Spinal cord (tissue), 9 donors: ENCODE measurements at regions not wholly inside any gene's neighbourhood (a gene's known extent, or its start where the extent isn't known, plus 50 kb on each side); places are given as distances from the start of the nearest gene placed in this dataset.

Experiments
- DNase-seq, 6 donors: peaks; one replicate each; pipeline versions ENCODE4 v3.0.0 to v3.0.0-alpha.2; 2013 to 2015; ENCODE audit warnings: low spot score in 6 of 6, low read depth in 4 of 6
- H3K27ac ChIP-seq: one replicate; pipeline ENCODE4 v1.5.1; 2013; ENCODE audit warnings: low read depth, low read length, control low read depth
- H3K27me3 ChIP-seq: one replicate; pipeline ENCODE4 v1.6.1; 2013; ENCODE audit warnings: low read length; ENCODE audit not compliant: control insufficient read depth, insufficient read depth
- H3K36me3 ChIP-seq: one replicate; pipeline ENCODE4 v1.6.1; 2013; ENCODE audit warnings: low read length; ENCODE audit not compliant: control insufficient read depth, insufficient read depth
- H3K4me1 ChIP-seq: one replicate; pipeline ENCODE4 v1.6.1; 2013; ENCODE audit warnings: low read length; ENCODE audit not compliant: control insufficient read depth, insufficient read depth
- H3K4me3 ChIP-seq: one replicate; pipeline ENCODE4 v1.5.1; 2013; ENCODE audit warnings: low read depth, low read length, control low read depth
- H3K9me3 ChIP-seq: one replicate; pipeline ENCODE4 v1.6.1; 2013; ENCODE audit warnings: low read length; ENCODE audit not compliant: control insufficient read depth, insufficient read depth
- WGBS: methylation state at CpG from one replicate; pipeline ENCODE4 v1.1.5; 2013; ENCODE audit warnings: missing lambda C conversion rate; ENCODE audit not compliant: insufficient coverage; 5-methylcytosine and 5-hydroxymethylcytosine counted together
- donor health status: healthy.

- Histone ChIP-seq H3K36me3 (no peaks in the 10 kb centered on the region), H3K4me1 (peaks cover 3% of the 10 kb centered on the region), H3K9me3 (no peaks in the 10 kb centered on the region), H3K4me3 (no peak overlapping the region), H3K27me3 (no peaks in the 10 kb centered on the region), H3K27ac (no peak overlapping the region)
- WGBS: no CpG with 5 or more reads among the region's 2 CpGs
- no peak for DNase-seq
Observed at GRCh38 chr1:81573458-81573857, 227.3 kb upstream of the ADGRL2 start.

GRCh38 chr1:81571946-81572345, 228.8 kb upstream of the ADGRL2 start:
- H3K4me1 ChIP-seq: peaks cover 3% of the 10 kb centered on the region
- H3K4me3 ChIP-seq: no peak overlapping the region
- no peak for DNase-seq
- no peak overlapping the region for H3K27ac ChIP-seq
- no peaks in the 10 kb centered on the region for H3K36me3 ChIP-seq
- no CpG with 5 or more reads among the region's 1 CpG for WGBS
- H3K27me3 ChIP-seq: no peaks in the 10 kb centered on the region
- no peaks in the 10 kb centered on the region for H3K9me3 ChIP-seq

GRCh38 chr1:81569761-81570160, 231.0 kb upstream of the ADGRL2 start:
- no peak for DNase-seq
- WGBS: 82% methylated on average over 1 of the region's 1 CpG
- Histone ChIP-seq H3K27me3 (no peaks in the 10 kb centered on the region), H3K36me3 (no peaks in the 10 kb centered on the region), H3K4me1 (peaks cover 3% of the 10 kb centered on the region), H3K4me3 (no peak overlapping the region), H3K27ac (no peak overlapping the region), H3K9me3 (no peaks in the 10 kb centered on the region)

- no peaks in the 10 kb centered on the region for H3K4me1 ChIP-seq
- no peaks in the 10 kb centered on the region for H3K9me3 ChIP-seq
- H3K27me3 ChIP-seq: no peaks in the 10 kb centered on the region
- no peak overlapping the region for H3K4me3 ChIP-seq
- no peak for DNase-seq
- H3K27ac ChIP-seq: no peak overlapping the region
- no peaks in the 10 kb centered on the region for H3K36me3 ChIP-seq
Observed at GRCh38 chr1:81563632-81564031, 237.1 kb upstream of the ADGRL2 start.

GRCh38 chr1:81562934-81563333, 237.8 kb upstream of the ADGRL2 start:
- Histone ChIP-seq H3K4me3 (no peak overlapping the region), H3K36me3 (no peaks in the 10 kb centered on the region), H3K27ac (no peak overlapping the region)

GRCh38 chr1:81560629-81561028, 240.1 kb upstream of the ADGRL2 start:
- H3K36me3 ChIP-seq: no peaks in the 10 kb centered on the region
- WGBS: 83% methylated on average over 5 of the region's 7 CpGs
- no peak for DNase-seq

More at GRCh38 chr1:81562934-81563333, 237.8 kb upstream of the ADGRL2 start:
- no CpG with 5 or more reads among the region's 3 CpGs for WGBS
- DNase-seq: no peak
- H3K4me1 ChIP-seq: no peaks in the 10 kb centered on the region
- no peaks in the 10 kb centered on the region for H3K27me3 ChIP-seq
- no peaks in the 10 kb centered on the region for H3K9me3 ChIP-seq

GRCh38 chr1:81559662-81560350, 240.9 kb upstream of the ADGRL2 start:
- Histone ChIP-seq H3K27ac (no peak overlapping the region), H3K4me3 (no peak overlapping the region), H3K36me3 (no peaks in the 10 kb centered on the region), H3K9me3 (no peaks in the 10 kb centered on the region), H3K27me3 (no peaks in the 10 kb centered on the region), H3K4me1 (no peaks in the 10 kb centered on the region)
- WGBS: no CpG with 5 or more reads among the region's 1 CpG
- no peak for DNase-seq

More at GRCh38 chr1:81560629-81561028, 240.1 kb upstream of the ADGRL2 start:
- Histone ChIP-seq H3K9me3 (no peaks in the 10 kb centered on the region), H3K27ac (no peak overlapping the region), H3K4me3 (no peak overlapping the region), H3K27me3 (no peaks in the 10 kb centered on the region), H3K4me1 (no peaks in the 10 kb centered on the region)

GRCh38 chr1:81558291-81559076, 242.2 kb upstream of the ADGRL2 start:
- H3K4me1 ChIP-seq: no peaks in the 10 kb centered on the region
- H3K36me3 ChIP-seq: no peaks in the 10 kb centered on the region
- DNase-seq: no peak
- no peaks in the 10 kb centered on the region for H3K27me3 ChIP-seq
- H3K27ac ChIP-seq: no peak overlapping the region
- H3K4me3 ChIP-seq: no peak overlapping the region
- no peaks in the 10 kb centered on the region for H3K9me3 ChIP-seq
- 90% methylated on average over 1 of the region's 1 CpG for whole genome bisulfite sequencing

GRCh38 chr1:81556968-81557367, 243.8 kb upstream of the ADGRL2 start:
- no peaks in the 10 kb centered on the region for H3K9me3 ChIP-seq
- no peaks in the 10 kb centered on the region for H3K27me3 ChIP-seq
- no peak for DNase-seq
- H3K36me3 ChIP-seq: no peaks in the 10 kb centered on the region
- 95% methylated on average over 9 of the region's 11 CpGs for WGBS
- no peak overlapping the region for H3K4me3 ChIP-seq
- no peak overlapping the region for H3K27ac ChIP-seq
- H3K4me1 ChIP-seq: no peaks in the 10 kb centered on the region

GRCh38 chr1:81554534-81554933, 246.2 kb upstream of the ADGRL2 start:
- H3K4me1 ChIP-seq: no peaks in the 10 kb centered on the region
- no CpG with 5 or more reads among the region's 1 CpG for WGBS
- no peak for DNase-seq
- no peaks in the 10 kb centered on the region for H3K27me3 ChIP-seq
- H3K27ac ChIP-seq: no peak overlapping the region
- H3K4me3 ChIP-seq: no peak overlapping the region
- H3K9me3 ChIP-seq: no peaks in the 10 kb centered on the region
- no peaks in the 10 kb centered on the region for H3K36me3 ChIP-seq
